Osteocyte (in vitro differentiated cells): ENCODE measurements at regions not wholly inside any gene's neighbourhood (a gene's known extent, or its start where the extent isn't known, plus 50 kb on each side); places are given as distances from the start of the nearest gene placed in this dataset.
"Not testable (repeated sequence)": the region's sequence is repeated elsewhere in the genome, so short reads cannot be mapped to it uniquely, and the experiment has no call there.

Experiments
- DNase-seq: peaks from one replicate; pipeline ENCODE4 v3.0.0; 2021; ENCODE audit warnings: mixed read lengths; ENCODE audit not compliant: unreplicated experiment; ENCODE audit errors: extremely low spot score
- H3K27ac Mint-ChIP-seq: one replicate; pipeline ENCODE4 v1.8.0; 2021; ENCODE audit warnings: mild to moderate bottlenecking, mixed read lengths; ENCODE audit not compliant: unreplicated experiment
- H3K27me3 Mint-ChIP-seq: one replicate; pipeline ENCODE4 v1.8.0; 2021; ENCODE audit warnings: mixed read lengths; ENCODE audit not compliant: unreplicated experiment
- H3K36me3 Mint-ChIP-seq: one replicate; pipeline ENCODE4 v1.8.0; 2021; ENCODE audit warnings: mixed read lengths; ENCODE audit not compliant: unreplicated experiment
- H3K4me1 Mint-ChIP-seq: one replicate; pipeline ENCODE4 v1.8.0; 2021; ENCODE audit warnings: mixed read lengths; ENCODE audit not compliant: unreplicated experiment
- H3K4me3 Mint-ChIP-seq: one replicate; pipeline ENCODE4 v1.8.0; 2021; ENCODE audit warnings: mild to moderate bottlenecking, moderate library complexity, mixed read lengths; ENCODE audit not compliant: unreplicated experiment
- H3K9me3 Mint-ChIP-seq: one replicate; pipeline ENCODE4 v1.8.0; 2021; ENCODE audit warnings: mixed read lengths; ENCODE audit not compliant: unreplicated experiment
- TF ChIP-seq, protein P1 (sequence below): fragments of 200-600 bp; sonication (generic); IDR thresholded peaks from 2 replicates; pipeline ENCODE4 v1.5.0; 2021; ENCODE audit warnings: antibody characterized with exemption, mild to moderate bottlenecking, moderate library complexity

DNA sequence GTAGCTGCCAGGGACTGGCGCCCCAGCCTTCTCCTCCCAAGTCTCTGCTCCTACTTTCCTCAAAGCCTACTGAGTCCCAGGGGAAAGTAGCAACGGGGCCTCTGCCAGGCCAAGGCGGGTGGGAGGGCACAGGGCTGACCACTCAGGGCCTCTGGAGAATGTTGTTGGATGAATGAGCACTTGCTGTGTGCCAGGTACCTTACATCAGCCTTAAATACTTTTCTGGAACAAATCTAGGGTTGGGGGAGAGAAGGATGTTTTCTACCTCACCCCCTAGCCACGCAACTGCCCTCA is 119.3 kb upstream of the ZBTB40 start:
- peaks cover 25% of the 10 kb centered on the region for H3K27me3 Mint-ChIP-seq
- no peak overlapping the region for H3K4me3 Mint-ChIP-seq
- no peaks in the 10 kb centered on the region for H3K9me3 Mint-ChIP-seq
- H3K27ac Mint-ChIP-seq = no peak overlapping the region
- H3K36me3 Mint-ChIP-seq = no peaks in the 10 kb centered on the region
- TF ChIP-seq, protein P1, sequence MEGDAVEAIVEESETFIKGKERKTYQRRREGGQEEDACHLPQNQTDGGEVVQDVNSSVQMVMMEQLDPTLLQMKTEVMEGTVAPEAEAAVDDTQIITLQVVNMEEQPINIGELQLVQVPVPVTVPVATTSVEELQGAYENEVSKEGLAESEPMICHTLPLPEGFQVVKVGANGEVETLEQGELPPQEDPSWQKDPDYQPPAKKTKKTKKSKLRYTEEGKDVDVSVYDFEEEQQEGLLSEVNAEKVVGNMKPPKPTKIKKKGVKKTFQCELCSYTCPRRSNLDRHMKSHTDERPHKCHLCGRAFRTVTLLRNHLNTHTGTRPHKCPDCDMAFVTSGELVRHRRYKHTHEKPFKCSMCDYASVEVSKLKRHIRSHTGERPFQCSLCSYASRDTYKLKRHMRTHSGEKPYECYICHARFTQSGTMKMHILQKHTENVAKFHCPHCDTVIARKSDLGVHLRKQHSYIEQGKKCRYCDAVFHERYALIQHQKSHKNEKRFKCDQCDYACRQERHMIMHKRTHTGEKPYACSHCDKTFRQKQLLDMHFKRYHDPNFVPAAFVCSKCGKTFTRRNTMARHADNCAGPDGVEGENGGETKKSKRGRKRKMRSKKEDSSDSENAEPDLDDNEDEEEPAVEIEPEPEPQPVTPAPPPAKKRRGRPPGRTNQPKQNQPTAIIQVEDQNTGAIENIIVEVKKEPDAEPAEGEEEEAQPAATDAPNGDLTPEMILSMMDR = no peak
- no peaks in the 10 kb centered on the region for H3K4me1 Mint-ChIP-seq
- no peak for DNase-seq

DNA sequence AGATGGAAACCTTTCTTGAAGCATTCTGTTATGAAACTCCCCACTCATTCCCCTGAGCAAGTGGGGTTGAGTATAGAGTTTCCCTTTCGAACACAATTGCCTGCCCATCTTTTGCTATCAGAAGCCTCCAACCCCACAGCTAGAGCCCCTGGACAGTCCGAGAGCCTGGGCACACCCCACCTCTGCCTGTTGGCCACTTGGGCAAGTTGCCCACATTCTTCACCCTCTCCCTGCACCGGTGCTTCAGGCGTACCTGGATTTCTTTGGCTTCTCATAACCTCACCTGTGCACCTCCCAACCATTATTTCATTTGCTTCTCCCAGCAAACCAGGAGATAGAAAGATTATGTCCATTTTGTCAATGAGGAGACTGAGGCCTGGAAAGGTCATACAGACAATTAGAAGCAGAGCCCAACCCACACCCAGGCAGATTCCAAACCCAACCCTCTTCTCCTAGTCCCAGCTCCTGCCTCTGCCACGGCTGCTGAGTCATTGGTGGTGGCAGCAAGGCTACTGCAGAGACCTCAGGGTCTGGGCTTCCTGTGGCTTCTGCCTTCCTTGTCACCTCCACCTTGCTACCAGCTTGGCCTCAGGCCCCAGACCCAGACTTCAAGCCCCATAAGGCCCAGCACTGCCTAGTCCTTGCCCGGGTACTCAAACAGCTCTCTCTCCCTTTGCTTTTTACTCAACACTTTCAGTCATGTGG is 118.7 kb upstream of the ZBTB40 start:
- Mint-ChIP-seq H3K27ac (no peak overlapping the region), H3K27me3 (peaks cover 25% of the 10 kb centered on the region), H3K9me3 (no peaks in the 10 kb centered on the region), H3K4me1 (no peaks in the 10 kb centered on the region), H3K4me3 (no peak overlapping the region), H3K36me3 (no peaks in the 10 kb centered on the region)
- DNase-seq = no peak
- TF ChIP-seq, protein P1 = no peak

DNA sequence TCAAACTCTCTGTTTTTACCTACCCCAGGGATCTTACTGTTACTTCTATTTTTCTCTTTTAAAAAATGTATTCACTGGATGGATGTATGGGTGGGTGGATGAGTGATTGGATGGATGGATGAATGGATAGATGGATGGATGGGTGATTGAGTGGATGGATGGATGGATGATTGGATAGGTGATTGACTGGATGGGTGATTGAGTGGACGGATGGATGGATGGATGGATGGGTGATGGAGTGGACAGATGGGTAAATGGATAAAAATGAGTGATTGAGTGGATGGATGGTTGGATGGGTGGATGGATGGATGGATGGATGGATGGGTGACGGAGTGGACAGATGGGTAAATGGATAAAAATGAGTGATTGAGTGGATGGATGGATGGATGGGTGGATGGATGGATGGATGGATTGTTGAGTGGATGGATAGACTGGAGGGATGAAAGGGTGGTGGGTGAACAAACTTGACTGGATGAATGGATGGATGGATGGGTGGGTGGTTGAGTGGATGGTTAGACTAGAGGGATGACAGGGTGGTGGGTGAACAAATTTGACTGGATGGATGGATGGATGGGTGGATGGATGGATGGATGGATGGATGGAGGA is 118.0 kb upstream of the ZBTB40 start:
- H3K4me1 Mint-ChIP-seq = no peaks in the 10 kb centered on the region
- peaks cover 25% of the 10 kb centered on the region for H3K27me3 Mint-ChIP-seq
- H3K36me3 Mint-ChIP-seq = no peaks in the 10 kb centered on the region
- TF ChIP-seq, protein P1 = no peak
- no peaks in the 10 kb centered on the region for H3K9me3 Mint-ChIP-seq
- no peak for DNase-seq
- no peak overlapping the region for H3K27ac Mint-ChIP-seq
- no peak overlapping the region for H3K4me3 Mint-ChIP-seq

DNA sequence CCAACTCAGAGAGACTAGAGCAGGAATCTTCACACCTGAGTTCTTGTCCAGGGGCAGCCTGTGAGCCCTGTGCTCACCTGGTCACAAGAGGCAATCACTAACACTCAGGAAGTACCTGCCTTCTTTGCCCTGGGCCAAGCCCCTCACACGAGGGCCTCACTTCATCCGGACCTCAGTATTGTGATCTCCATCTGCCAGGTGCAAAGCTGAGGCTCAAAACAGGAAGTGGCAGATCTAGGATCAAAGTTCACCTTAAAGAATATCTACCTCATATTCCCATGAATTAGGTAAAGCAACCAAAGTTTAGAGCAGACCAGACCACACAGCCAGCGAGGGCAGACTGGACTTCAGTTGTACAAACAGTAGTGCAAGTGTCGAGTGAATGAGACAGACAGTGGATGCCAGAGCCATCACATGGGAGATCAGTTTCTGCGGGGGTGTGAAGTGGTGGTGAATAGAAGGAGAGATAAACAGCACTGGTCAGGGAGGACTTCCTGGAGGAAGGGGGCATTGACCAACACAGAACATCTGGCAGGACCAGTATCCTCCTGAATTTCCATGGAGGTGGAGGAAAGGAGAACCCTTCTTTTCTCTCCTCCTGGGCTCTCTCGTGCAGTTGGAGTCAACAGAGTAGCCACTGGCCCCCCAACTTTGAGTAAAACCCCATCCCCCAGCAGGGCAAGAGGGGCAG is 116.6 kb upstream of the ZBTB40 start:
- TF ChIP-seq, protein P1 = no peak
- Mint-ChIP-seq H3K36me3 (no peaks in the 10 kb centered on the region), H3K9me3 (no peaks in the 10 kb centered on the region)

DNA sequence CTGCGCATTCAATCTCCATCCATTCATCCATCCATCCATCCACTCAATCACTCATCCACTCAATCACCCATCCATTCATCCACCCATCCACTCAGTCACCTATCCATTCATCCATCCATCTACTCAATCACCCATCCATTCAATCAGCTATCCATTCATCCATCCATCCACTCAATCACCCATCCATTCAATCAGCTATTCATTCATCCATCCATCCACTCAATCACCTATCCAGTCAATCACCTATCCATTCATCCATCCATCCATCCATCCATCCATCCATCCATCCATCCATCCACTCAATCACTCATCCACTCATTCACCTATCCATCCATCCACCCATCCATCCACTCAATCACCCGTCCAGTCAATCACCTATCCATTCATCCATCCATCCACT is 115.4 kb upstream of the ZBTB40 start:
- H3K4me1 Mint-ChIP-seq, H3K27ac Mint-ChIP-seq, H3K36me3 Mint-ChIP-seq, DNase-seq, H3K9me3 Mint-ChIP-seq, H3K4me3 Mint-ChIP-seq: not testable (repeated sequence)
- H3K27me3 Mint-ChIP-seq = peaks cover 34% of the 10 kb centered on the region

More for the DNA sequence above, 116.6 kb upstream of the ZBTB40 start:
- DNase-seq = no peak
- Mint-ChIP-seq H3K27ac (no peak overlapping the region), H3K4me3 (no peak overlapping the region), H3K27me3 (peaks cover 28% of the 10 kb centered on the region), H3K4me1 (no peaks in the 10 kb centered on the region)

DNA sequence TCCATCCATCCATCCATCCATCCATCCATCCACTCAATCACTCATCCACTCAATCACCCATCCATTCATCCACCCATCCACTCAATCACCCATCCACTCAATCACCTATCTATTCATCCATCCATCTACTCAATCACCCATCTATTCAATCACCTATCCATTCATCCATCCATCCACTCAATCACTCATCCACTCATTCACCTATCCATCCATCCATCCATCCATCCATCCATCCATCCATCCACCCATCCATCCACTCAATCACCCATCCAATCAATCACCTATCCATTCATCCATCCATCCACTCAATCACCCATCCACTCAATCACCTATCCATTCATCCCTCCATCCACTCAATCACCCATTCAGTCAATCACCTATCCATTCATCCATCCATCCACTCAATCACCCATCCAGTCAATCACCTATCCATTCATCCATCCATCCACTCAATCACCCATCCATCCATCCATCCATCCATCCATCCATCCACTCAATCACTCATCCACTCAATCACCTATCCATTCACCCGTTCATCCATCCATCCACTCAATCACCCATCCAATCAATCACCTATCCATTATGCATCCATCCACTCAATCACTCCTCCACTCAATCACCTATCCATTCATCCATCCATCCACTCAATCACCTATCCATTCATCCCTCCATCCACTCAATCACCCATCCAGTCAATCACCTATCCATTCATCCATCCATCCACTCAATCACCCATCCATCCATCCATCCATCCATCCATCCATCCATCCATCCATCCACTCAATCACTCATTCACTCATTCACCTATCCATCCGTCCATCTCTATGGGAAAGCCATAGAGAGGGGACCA is 114.7 kb upstream of the ZBTB40 start:
- H3K27ac Mint-ChIP-seq, H3K9me3 Mint-ChIP-seq, DNase-seq, H3K4me3 Mint-ChIP-seq, H3K4me1 Mint-ChIP-seq, H3K36me3 Mint-ChIP-seq: not testable (repeated sequence)
- peaks cover 34% of the 10 kb centered on the region for H3K27me3 Mint-ChIP-seq
